Kidney (tissue), 13 donors: ENCODE measurements at regions not wholly inside any gene's neighbourhood (a gene's known extent, or its start where the extent isn't known, plus 50 kb on each side); places are given as distances from the start of the nearest gene placed in this dataset.
A peak's percentile ranks its signal among the peaks of the same experiment; 100 is the strongest.

ENCODE experiments used
- DNase-seq, 5 donors: peaks; one replicate each; pipeline ENCODE4 v3.0.0-alpha.2; 2013 to 2020
- FAIRE-seq: peaks from 2 replicates; lab custom pipeline; 2012; peaks lifted over from hg19 to GRCh38; lab: Jason Lieb, UNC
- H3K27ac ChIP-seq, 2 donors: one replicate each; pipeline ENCODE4 v1.7.0; 2013; ENCODE audit warnings: low read depth in 2 of 2, low read length in 2 of 2, inconsistent platforms in 1 of 2
- H3K27me3 ChIP-seq: one replicate; pipeline ENCODE4 v1.7.1; 2013; ENCODE audit warnings: low read length, inconsistent platforms; ENCODE audit not compliant: control insufficient read depth, insufficient read depth
- H3K36me3 ChIP-seq, 3 donors: one replicate each; pipeline versions ENCODE4 v1.7.0 to v1.7.1; 2013; ENCODE audit warnings: low read length in 3 of 3, control low read depth in 1 of 3, inconsistent platforms in 1 of 3; ENCODE audit not compliant: insufficient read depth in 3 of 3, control insufficient read depth in 2 of 3
- H3K4me1 ChIP-seq, 3 donors: one replicate each; pipeline versions ENCODE4 v1.7.0 to v1.7.1; 2013; ENCODE audit warnings: low read length in 3 of 3, inconsistent platforms in 1 of 3, low read depth in 1 of 3; ENCODE audit not compliant: control insufficient read depth in 2 of 3, insufficient read depth in 2 of 3
- H3K4me3 ChIP-seq, 3 donors: one replicate each; pipeline versions ENCODE4 v1.7.0 to v1.8.1; 2013; ENCODE audit warnings: low read length in 3 of 3, control low read depth in 1 of 3, inconsistent platforms in 1 of 3
- H3K9ac ChIP-seq, 3 donors: one replicate each; pipeline versions ENCODE4 v1.7.0 to v1.7.1; 2013; ENCODE audit warnings: low read length in 3 of 3, control low read depth in 1 of 3, inconsistent platforms in 1 of 3
- H3K9me3 ChIP-seq, 3 donors: one replicate each; pipeline versions ENCODE4 v1.7.0 to v1.7.1; 2013; ENCODE audit warnings: low read length in 3 of 3, control low read depth in 1 of 3, inconsistent platforms in 1 of 3; ENCODE audit not compliant: control insufficient read depth in 2 of 3, insufficient read depth in 1 of 3
- intact Hi-C: fragments of 100-400 bp; cut with DNase I; formaldehyde crosslinking; loops from one replicate; pipeline ENCODE4 v1.11.1; 2022
- TF ChIP-seq, protein P1 (sequence below): IDR thresholded peaks from 3 replicates; pipeline ENCODE4 v1.5.1; 2012; ENCODE audit warnings: mild to moderate bottlenecking, moderate library complexity, borderline replicate concordance; ENCODE audit not compliant: insufficient read depth; ENCODE audit errors: extremely low read depth
- donor health status: control.
- donor health status: control.
- donor health status: control.
- donor health status: control.
- donor health status: control.
- donor health status: DM: yes; HTN: yes; CAD: no.
- donor health status: Normal renal cell carcinoma (clear cell type).

DNA sequence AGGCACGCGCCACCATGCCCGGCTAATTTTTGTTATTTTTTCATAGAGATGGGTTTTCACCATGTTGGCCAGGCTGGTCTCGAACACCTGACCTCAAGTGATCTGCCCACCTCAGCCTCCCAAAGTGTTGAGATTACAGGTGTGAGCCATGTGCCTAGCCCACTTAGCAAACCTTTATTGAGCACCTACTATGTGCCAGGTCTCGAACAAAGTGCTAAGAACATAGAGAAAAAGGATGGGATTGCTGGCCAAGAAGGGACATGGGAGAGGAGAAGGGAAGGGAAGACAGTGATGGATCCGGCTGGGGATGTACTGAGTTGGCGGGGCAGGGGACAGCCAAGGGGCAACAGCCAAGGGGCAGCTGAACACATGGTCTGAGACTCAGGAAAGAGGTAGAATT, 55.6 kb upstream of the RPL11 start:
- intact Hi-C loops: loop anchor here (5.0 kb wide), 1 partner anchor 94 kb away; no protein-coding TSS in a partner anchor
- FAIRE-seq (no peak), DNase-seq (no peak)
- Histone ChIP-seq H3K36me3 (no peaks in the 10 kb centered on the region), H3K4me1 (peaks cover 0 to 4% (median 2%) of the 10 kb centered on the region in 3 donors), H3K27me3 (no peaks in the 10 kb centered on the region), H3K9ac (no peak overlapping the region), H3K27ac (no peak overlapping the region), H3K4me3 (no peak overlapping the region), H3K9me3 (no peaks in the 10 kb centered on the region)
- TF ChIP-seq, protein P1, sequence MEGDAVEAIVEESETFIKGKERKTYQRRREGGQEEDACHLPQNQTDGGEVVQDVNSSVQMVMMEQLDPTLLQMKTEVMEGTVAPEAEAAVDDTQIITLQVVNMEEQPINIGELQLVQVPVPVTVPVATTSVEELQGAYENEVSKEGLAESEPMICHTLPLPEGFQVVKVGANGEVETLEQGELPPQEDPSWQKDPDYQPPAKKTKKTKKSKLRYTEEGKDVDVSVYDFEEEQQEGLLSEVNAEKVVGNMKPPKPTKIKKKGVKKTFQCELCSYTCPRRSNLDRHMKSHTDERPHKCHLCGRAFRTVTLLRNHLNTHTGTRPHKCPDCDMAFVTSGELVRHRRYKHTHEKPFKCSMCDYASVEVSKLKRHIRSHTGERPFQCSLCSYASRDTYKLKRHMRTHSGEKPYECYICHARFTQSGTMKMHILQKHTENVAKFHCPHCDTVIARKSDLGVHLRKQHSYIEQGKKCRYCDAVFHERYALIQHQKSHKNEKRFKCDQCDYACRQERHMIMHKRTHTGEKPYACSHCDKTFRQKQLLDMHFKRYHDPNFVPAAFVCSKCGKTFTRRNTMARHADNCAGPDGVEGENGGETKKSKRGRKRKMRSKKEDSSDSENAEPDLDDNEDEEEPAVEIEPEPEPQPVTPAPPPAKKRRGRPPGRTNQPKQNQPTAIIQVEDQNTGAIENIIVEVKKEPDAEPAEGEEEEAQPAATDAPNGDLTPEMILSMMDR: no peak

DNA sequence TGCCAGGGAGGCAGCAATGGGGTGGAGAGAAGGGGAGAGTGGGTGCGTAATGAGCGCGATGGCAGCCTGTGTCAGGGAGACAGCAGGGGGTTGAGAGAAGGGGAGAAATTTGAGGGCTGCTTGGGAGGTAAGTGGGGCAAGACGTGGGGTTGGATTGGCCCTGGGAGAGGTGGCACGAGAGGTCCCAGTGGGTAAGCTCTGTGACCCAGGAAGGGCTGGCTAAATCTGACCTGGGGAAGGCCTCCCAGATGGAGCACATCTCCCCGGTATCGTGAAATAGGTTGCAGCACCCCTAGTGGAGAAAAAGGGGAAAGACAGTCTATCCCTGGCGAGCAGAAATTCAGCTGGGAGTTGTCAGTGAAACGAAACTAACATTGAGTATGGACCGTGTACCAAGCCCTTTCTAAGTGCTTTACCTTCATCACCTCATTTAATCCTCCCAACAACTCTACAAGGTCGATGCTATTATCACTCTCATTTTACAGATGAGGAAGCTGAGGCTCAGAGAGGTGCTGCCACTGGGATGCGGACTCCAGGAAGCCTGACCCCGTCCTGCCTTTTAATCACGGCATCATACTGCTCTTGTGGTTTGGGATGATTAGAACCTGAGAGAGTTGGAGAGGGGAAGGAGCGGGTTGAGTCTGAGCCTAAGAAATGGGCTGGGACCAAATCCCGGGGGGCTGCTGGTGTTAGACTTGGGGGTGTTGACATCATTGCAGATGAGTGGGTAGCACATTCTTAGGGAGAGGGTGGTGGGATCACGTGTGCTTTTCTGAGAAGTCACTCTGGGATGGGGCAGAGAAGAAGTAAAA, 56.6 kb upstream of the RPL11 start:
- TF ChIP-seq, protein P1: peak; percentile 91
- Histone ChIP-seq H3K27me3 (no peaks in the 10 kb centered on the region), H3K27ac (peak overlapping the region; percentile 66 to 72), H3K4me3 (peak overlapping the region; percentile 68 to 73 (median 70)), H3K9me3 (no peaks in the 10 kb centered on the region), H3K4me1 (peaks cover 0 to 4% (median 2%) of the 10 kb centered on the region in 3 donors), H3K9ac (peak overlapping the region; percentile 30 to 87 (median 48)), H3K36me3 (no peaks in the 10 kb centered on the region)
- no peak for FAIRE-seq
- DNase-seq: peak in 4 of 5 donors; percentile 69 to 89 (median 77)
- intact Hi-C loops: loop anchor here (5.0 kb wide), 1 partner anchor 93 kb away; no protein-coding TSS in a partner anchor

DNA sequence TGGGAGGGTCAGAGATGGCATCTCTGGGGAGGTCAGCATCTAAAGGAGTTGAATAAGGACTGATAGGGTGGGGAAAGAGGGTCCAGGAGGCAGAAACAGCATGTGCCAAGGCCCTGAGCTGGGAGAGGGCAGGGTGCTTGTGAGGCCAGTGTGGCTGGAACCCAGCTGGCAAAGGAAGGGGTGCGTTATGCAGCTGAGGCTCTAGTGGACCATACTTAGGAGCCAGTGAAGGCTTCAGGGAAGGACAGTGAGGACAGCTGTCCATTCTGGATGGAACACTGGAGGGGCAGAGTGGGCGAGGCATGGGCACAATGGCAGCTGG, 57.1 kb upstream of the RPL11 start:
- TF ChIP-seq, protein P1: no peak
- H3K4me1 ChIP-seq: peaks cover 0 to 4% (median 2%) of the 10 kb centered on the region in 3 donors
- peak overlapping the region in 1 of 3 donors; percentile 41 for H3K9ac ChIP-seq
- no peak overlapping the region for H3K4me3 ChIP-seq
- no peak for DNase-seq
- no peak for FAIRE-seq
- intact Hi-C loops: no loop called here
- H3K9me3 ChIP-seq: no peaks in the 10 kb centered on the region
- H3K36me3 ChIP-seq: no peaks in the 10 kb centered on the region
- H3K27ac ChIP-seq: no peak overlapping the region
- no peaks in the 10 kb centered on the region for H3K27me3 ChIP-seq
